ENCODE measurements at regions not wholly inside any gene's neighbourhood (a gene's known extent, or its start where the extent isn't known, plus 50 kb on each side); places are given as distances from the start of the nearest gene placed in this dataset.

DNA sequence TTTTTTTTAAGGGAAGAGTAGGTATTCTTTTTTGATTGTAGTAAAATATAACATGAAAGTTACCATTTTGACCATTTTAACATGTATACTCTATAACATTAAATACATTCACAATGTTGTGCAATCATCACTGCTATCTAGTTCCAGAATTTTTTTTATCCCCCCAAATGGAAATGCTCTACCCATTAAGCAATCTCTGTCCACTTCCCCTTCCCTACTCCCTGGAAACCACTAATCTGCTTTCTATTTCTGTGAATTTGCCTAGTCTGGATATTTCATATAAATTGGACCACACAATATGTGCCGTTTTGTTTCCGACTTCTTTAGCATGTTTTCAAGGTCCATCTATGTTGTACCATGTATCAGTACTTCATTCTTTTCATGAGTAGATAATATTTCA is 429.5 kb downstream of the TLE1 start:
- DNase-seq, result no peak

DNA sequence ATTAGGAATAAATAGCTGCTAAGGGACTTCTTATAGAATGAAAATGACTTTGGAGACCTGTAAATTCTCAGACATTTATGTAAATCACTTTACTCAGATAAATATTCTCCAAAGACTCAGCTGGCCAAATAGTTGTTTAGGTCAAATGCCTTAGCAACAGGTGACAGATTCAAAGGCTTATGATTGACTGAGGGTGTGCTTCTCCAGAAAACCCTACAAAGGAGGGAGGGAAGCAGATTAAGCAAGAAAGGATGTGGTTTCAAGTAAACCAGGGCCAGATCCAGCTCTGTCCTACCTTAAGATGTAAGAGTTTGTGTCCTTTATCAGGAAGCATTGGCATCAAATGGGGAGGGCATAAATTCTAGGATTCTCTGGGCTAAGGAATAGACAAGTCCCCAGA is 433.0 kb downstream of the TLE1 start:
- DNase-seq, result no peak

DNA sequence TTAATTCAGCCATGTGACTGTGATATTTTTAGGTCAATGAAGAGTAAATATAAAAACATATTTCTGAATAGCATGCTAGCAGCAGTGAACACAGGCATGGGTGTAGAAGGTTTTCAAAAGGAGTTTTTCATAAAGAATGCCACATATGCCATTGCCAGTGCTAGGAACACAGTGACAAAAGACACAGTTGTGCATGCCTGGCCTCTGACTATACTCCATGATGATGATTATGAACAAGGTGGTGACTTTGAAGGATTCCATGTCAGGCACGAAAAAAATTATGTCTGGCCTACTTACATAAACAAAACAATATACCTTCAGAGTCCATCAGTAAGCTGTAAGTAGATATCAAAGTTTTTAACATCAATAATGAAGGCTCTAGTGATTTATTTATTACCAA is 438.7 kb downstream of the TLE1 start:
- no peak for DNase-seq

DNA sequence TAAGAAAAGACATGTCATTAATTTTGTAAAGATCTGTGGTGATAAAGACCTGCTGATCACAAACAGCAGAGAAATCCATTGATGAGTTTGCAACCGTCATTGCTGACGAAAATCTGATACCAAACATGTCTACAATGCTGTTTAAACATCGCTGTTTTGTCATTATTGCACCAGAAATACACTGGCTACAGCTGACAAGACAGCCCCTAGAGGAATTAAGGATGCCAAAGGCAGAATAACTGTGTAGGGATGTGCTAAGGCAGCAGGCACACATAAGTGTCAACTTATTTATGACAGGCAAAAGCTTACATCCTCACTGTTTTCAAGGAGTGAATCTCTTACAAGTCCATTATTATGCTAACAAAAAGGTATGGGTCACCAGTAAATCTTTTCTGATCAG is 439.3 kb downstream of the TLE1 start:
- no peak for DNase-seq

DNA sequence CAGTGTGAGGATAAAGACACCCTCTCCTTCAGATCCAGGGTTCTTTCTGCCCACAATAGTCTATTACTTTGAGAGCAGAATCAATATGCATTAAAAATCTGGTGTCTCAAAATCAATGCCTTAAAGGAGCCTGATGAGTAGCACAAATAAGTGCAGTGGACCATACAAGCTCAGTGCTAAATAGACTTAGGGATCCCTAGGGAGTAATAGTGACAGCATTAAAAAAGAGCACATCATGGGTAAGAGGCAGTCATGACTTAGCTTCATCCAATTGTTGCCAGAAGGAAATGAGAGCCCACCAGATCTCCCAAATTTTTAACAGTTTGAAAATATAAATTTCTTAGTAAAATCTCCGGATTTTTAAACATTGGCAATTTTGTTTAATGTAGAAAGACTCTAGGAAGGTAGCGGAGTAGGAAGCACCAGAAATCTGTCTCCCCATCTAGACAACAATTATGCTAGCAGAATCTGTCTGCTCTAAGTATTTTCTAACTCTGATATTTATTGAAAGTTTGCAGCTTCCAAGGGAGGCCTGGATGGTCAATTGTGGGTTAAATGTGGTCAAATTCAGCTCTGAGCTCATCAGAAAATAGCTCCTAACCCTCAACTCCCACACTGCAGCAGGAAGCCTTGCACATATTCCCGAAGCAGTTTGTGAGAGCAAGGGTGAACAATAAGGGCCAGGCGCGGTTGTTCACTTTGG is 443.9 kb downstream of the TLE1 start:
- no peak for DNase-seq

- no peak for DNase-seq
Measured at GRCh38 chr9:81244631-81245030, 444.7 kb downstream of the TLE1 start.

DNA sequence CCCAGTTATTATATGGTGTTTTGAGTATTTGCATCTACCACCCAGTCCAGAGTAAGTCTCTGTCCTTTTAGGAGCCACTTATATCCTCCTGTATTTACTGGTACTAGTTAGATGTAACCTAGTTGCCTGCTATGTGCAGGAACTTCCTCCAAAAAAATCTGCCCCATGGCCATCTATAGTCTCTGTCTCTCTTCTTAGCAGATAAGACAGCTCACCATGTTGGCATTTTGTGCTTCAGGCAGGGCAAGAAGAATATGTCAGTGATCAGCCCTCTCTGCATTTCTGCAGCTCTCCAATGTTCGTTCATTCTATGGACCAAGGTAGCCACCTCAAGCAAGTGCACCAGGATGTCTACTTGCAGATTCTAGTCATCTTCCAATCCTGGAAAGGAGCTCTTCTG is 446.5 kb downstream of the TLE1 start:
- DNase-seq, result no peak

DNA sequence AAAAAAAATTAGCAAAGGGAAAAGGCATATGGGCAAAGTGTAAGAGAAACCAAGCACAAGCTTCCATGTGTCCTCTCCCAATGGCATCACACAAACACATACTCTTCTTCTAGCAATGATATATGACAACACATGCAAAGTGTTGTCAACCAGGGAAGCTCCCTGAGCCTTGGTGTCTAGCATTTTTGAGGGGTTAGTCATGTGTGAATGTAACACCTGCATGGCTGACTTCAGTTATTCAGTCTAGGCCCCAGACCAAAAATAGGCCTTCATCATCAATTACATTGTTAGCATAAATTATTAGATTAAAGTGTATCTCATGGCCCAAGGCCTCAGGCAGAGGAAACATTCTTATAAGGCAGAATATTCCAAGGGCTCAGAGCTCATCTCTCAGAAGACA is 450.0 kb downstream of the TLE1 start:
- DNase-seq, result no peak

DNA sequence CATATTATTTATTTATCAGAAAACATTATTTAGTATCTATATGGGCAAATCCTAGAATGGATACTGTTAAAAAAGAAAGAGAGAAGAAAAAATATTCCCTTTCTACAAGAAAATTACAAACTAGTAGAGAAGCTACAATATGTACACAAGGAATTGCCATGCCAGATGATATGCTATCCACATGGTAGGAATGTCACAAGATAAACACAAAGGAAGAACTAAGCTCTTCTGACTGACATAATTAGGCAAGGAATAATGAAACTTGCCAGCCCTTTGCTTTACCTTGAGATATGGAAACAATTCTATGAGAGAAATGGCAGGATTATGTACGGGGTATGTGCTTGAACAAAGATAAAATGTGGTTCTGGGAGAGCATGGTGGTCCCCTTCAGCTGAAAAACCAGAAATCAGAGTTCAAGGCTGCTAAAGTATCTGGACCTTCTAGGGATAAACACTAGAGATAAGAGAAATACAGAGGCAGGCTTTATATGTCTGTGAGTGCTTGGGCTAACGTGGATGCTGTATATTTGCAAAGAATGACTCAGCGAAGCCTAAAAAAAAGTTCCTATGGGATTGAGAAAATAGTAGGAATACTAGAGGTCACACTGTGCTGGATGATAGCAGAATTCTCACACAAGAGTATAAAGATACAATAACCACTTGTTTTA is 451.6 kb downstream of the TLE1 start:
- DNase-seq, result no peak

DNA sequence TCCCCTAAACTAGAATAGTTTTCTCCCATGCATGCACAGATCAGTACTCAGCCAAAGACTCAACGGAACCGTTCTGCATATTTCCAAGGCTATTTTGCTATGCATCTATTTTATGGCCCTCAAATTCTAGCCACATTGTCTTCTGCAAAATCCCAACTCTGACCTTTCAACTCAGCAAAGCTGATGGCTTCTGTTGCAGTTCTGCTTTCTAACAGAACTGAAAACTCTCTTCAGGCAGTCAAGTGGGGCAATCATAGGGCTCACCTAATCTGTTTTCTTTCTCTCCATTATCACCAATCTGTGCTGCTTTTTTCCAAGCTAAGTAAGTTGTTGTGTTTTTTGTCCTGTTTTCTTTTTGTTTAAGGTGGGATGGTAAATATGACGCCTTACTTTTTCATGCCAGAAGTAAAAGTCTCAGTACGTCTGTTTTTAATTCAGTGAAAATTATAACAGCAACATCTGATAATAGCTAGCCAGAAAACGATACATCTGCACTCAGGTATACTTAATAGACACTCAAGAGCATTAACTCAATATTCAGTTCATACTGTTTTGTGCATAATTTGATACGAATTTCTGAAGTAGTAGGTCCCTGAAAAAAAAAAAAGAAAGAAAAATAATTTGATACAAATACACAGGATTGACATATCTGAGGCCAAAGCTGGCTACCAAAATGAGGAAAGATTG is 454.3 kb downstream of the TLE1 start:
- no peak for DNase-seq

DNA sequence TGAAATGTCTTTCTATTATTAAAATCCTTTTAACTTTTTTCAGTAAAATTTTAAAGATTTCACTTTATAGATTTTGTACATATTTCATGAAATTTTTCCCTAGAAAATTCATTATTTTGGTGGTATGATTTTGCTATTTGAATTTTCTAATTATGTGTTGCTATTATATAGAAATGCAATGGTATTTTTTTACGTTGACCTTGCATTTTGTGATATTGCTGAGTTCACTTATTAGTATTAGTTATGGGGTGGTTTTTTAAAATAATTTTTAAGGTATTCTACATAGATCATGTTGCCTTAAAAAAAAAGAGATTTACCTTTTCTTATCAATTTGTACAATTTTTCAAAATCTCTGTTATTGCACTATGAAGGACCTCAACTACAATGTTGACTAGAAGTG is 458.3 kb downstream of the TLE1 start:
- no peak for DNase-seq

- DNase-seq, result no peak
Measured at GRCh38 chr9:81227507-81228245, 461.7 kb downstream of the TLE1 start.

- DNase-seq, result no peak
Measured at GRCh38 chr9:81225596-81225995, 463.8 kb downstream of the TLE1 start.

DNA sequence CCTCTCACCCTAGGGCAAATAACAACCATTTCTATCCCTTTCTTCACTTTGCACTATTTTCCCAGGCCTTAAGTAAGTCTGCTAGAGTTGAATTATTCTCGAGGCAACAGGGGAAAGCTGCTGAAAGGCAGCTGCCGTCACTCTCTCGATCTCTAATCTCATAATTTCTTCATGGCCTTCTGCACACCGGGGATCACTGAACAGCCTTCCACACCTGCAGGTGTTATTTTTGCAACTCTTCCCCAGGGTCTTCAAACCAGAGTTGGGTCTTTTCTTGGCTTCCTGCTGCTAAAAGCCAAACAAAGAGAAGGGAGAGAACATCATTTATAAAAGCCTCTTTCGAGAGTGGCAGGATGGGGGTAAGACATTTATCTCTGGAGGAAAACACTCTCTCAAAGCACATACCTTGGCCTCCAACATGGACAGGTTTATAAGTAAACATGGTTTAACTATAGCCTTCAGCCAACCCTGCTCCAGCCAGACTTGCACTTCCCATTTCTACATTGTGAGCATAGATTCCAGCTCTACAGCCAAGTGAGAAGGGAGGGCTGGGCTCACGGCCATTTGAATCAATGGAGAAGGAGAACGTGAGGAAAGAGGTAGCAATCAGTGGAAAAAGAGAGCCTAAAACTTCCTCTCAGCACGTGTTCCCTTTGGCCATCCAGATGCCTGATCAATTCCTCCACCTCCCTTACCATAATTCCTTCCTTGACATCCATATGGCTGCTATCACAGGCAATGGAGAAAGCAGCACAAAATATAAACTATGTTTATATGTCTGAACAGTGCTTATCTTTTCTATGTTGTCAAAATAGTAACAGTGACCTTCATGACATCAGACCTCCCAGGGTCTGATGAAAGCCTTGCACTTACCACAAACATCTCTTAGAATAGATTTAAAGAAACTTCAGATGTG is 464.9 kb downstream of the TLE1 start:
- DNase-seq, result no peak

- DNase-seq, result no peak
Measured at GRCh38 chr9:81214975-81215374, 474.4 kb downstream of the TLE1 start.

- DNase-seq, result no peak
Measured at GRCh38 chr9:81213456-81213855, 475.9 kb downstream of the TLE1 start.

GRCh38 chr9:81211741-81212140 is 477.6 kb downstream of the TLE1 start:
- no peak for DNase-seq

DNA sequence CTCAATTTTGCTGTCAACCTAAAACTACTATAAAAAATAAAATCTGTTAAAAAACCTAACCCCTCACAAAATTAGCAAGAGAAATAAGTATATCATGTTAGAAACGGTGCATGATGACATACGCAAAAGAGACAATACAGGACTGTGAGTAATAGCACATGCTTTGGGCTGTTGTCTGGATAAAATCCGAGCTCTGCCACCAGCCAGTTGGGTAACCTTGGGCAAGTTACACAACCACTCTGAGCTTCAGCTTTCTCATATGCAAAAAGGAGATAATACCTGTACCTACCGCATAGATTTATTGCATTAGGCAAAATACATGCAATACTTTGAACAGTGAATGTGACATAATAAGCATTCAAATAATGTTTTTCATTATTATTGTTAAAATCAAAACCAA is 481.7 kb downstream of the TLE1 start:
- DNase-seq, result no peak

GRCh38 chr9:81202292-81202691 is 487.1 kb downstream of the TLE1 start:
- DNase-seq, result no peak

GRCh38 chr9:81195206-81195605 is 494.1 kb downstream of the TLE1 start:
- DNase-seq, result no peak
